Heart left ventricle (tissue), 16 donors: ENCODE measurements at regions not wholly inside any gene's neighbourhood (a gene's known extent, or its start where the extent isn't known, plus 50 kb on each side); places are given as distances from the start of the nearest gene placed in this dataset.

Experiments used
- ATAC-seq, 4 donors: fragments of 200-7000 bp; cut with Tn5 transposase; one replicate each; pipeline ENCODE4 v1.9.1; 2020 to 2022; ENCODE audit warnings: moderate library complexity in 4 of 4, mild to moderate bottlenecking in 3 of 4, moderate number of reproducible peaks in 1 of 4
- DNase-seq, 5 donors: peaks; one replicate each; pipeline ENCODE4 v3.0.0-alpha.2; 2020
- H3K27ac ChIP-seq, 12 donors: fragments of 200-600 bp; sonication (generic) in 4 of 12; one replicate each; pipeline versions ENCODE4 v1.5.0 to v1.8.0; 2016 to 2022; ENCODE audit warnings: mild to moderate bottlenecking in 2 of 12
- H3K27me3 ChIP-seq, 9 donors: fragments of 200-600 bp; sonication (generic) in 2 of 9; one replicate each; pipeline versions ENCODE4 v1.5.1 to v1.8.0; 2016 to 2022; ENCODE audit warnings: mild to moderate bottlenecking in 3 of 9
- H3K36me3 ChIP-seq, 9 donors: fragments of 200-600 bp; sonication (generic) in 2 of 9; one replicate each; pipeline versions ENCODE4 v1.5.0 to v1.8.0; 2018 to 2022; ENCODE audit warnings: mild to moderate bottlenecking in 2 of 9
- H3K4me1 ChIP-seq, 12 donors: fragments of 200-600 bp; sonication (generic) in 4 of 12; one replicate each; pipeline versions ENCODE4 v1.5.0 to v1.8.0; 2016 to 2022; ENCODE audit warnings: mild to moderate bottlenecking in 3 of 12
- H3K4me3 ChIP-seq, 12 donors: fragments of 200-600 bp; sonication (generic) in 4 of 12; one replicate each; pipeline versions ENCODE4 v1.5.0 to v1.8.0; 2017 to 2022; ENCODE audit warnings: mild to moderate bottlenecking in 9 of 12, moderate library complexity in 4 of 12
- H3K9me3 ChIP-seq, 12 donors: fragments of 200-600 bp; sonication (generic) in 4 of 12; one replicate each; pipeline versions ENCODE4 v1.5.0 to v1.8.0; 2016 to 2022; ENCODE audit warnings: mild to moderate bottlenecking in 1 of 12
- CTCF ChIP-seq, 12 donors: fragments of 200-600 bp; sonication (generic) in 4 of 12; IDR thresholded peaks; one replicate each; pipeline versions ENCODE4 v1.5.0 to v1.8.0; 2018 to 2022; ENCODE audit warnings: antibody characterized with exemption in 12 of 12, mild to moderate bottlenecking in 5 of 12
- POLR2A ChIP-seq, 2 donors: fragments of 450-650 bp; IDR thresholded peaks; one replicate each; pipeline ENCODE4 v1.6.1; 2017; ENCODE audit warnings: antibody characterized with exemption in 2 of 2, mild to moderate bottlenecking in 2 of 2, moderate library complexity in 2 of 2
- WGBS, 4 donors: extraction: QIAGEN DNeasy Blood & Tissue Kit in 2 of 4; methylation state at CpG; one replicate each; pipeline versions ENCODE4 v1.1.5 to v1.1.7; 2013 to 2018; 5-methylcytosine and 5-hydroxymethylcytosine counted together
- intact Hi-C, 10 donors: fragments of 100-400 bp; cut with DNase I; formaldehyde crosslinking; loops; one replicate each; pipeline versions ENCODE4 v1.11.1 to v1.14.2; 2022
- donor health status: ischemic (EF 13 %, LVEDD 7.1; RV severe dilation, severe dysfunction).
- donor health status: healthy with polysubstance abuse.
- donor health status: DM: no; HTN: yes; CAD: no.
- donor health status: DM: no; HTN: no; CAD: no.
- donor health status: ischemic (EF 25% LVEDD 6.9; RV normal size, moderate dysfunction).
- donor health status: ischemic (EF 25% LVEDD 5.7; RV mildly dilated, moderate dysfunction).
- donor health status: healthy.
- donor health status: DM: yes; HTN: yes; CAD: no.
- donor health status: ischemic (EF 35%, LVEDD 5.7; RV mildly dilated, moderate dysfunction).
- donor health status: nonischemic (EF 11% LVEDD 7.7; RV severe dilation, severe dysfunction).
- donor health status: DM: yes; HTN: yes; CAD: no.
- donor health status: PGD.
- donor health status: ischemic (EF 29% LVEDD 5.4; RV normal size, mild dysfunction).
- donor health status: nonischemic (EF 23%, LVEDD 6.1; RV moderate dilation, normal function).

- TF ChIP-seq POLR2A (IDR thresholded peaks at IDR 0.05): no peak
- no peak for TF ChIP-seq CTCF (IDR thresholded peaks at IDR 0.05)
- H3K9me3 ChIP-seq: no peaks in the 10 kb centered on the region
- H3K36me3 ChIP-seq: no peaks in the 10 kb centered on the region
- H3K27me3 ChIP-seq: peaks cover 0 to 10% (median 0%) of the 10 kb centered on the region in 9 donors
- WGBS, 4 donors: 86 to 97% (median 88%) methylated on average over 2 of the region's 2 CpGs
- H3K27ac ChIP-seq: no peak overlapping the region
- ATAC-seq: no peak
- H3K4me3 ChIP-seq: no peak overlapping the region
- H3K4me1 ChIP-seq: no peaks in the 10 kb centered on the region
- intact Hi-C loops: no loop called here
- DNase-seq: no peak
Measured at GRCh38 chr9:1701113-1701512, 314.0 kb upstream of the SMARCA2 start.

GRCh38 chr9:1702701-1703100 is 312.4 kb upstream of the SMARCA2 start:
- intact Hi-C loops: no loop called here
- ATAC-seq: no peak
- H3K4me3 ChIP-seq: no peak overlapping the region
- H3K36me3 ChIP-seq: no peaks in the 10 kb centered on the region
- no peak for DNase-seq
- H3K27ac ChIP-seq: no peak overlapping the region
- H3K4me1 ChIP-seq: no peaks in the 10 kb centered on the region
- 56 to 66% (median 61%) methylated on average over 3 of the region's 3 CpGs for WGBS, 4 donors
- H3K27me3 ChIP-seq: peaks cover 0 to 10% (median 0%) of the 10 kb centered on the region in 9 donors
- no peaks in the 10 kb centered on the region for H3K9me3 ChIP-seq
- TF ChIP-seq POLR2A (IDR thresholded peaks at IDR 0.05): no peak
- no peak for TF ChIP-seq CTCF (IDR thresholded peaks at IDR 0.05)

DNA sequence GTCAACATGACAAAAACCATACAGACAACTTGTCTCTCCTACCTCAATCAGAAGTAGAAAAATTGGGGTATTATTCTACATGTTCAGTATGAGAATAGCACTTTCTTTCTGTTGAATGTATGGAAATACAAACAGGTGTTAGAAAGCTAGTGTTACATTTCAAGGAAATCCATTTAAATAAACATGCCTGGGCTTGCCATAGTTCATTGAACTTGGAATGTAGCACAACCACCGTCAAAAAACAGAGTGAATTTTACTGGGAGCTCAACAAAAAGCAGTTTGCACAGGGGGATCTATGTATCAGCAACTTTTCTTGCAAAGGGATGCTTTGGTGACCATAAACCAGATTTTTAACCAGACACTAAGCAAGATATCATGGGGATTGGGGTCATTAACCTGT is 307.9 kb upstream of the SMARCA2 start:
- peaks cover 0 to 10% (median 0%) of the 10 kb centered on the region in 9 donors for H3K27me3 ChIP-seq
- WGBS, 4 donors: 63 to 77% (median 72%) methylated on average over 1 of the region's 1 CpG

GRCh38 chr9:1708219-1708618 is 306.9 kb upstream of the SMARCA2 start:
- Histone ChIP-seq H3K36me3 (no peaks in the 10 kb centered on the region), H3K4me3 (no peak overlapping the region), H3K9me3 (no peaks in the 10 kb centered on the region), H3K27ac (no peak overlapping the region), H3K27me3 (peaks cover 0 to 2% (median 0%) of the 10 kb centered on the region in 9 donors), H3K4me1 (no peaks in the 10 kb centered on the region)
- intact Hi-C loops: no loop called here
- ATAC-seq (no peak), DNase-seq (no peak)
- TF ChIP-seq POLR2A (IDR thresholded peaks at IDR 0.05) (no peak), CTCF (IDR thresholded peaks at IDR 0.05) (no peak)
- 75 to 96% (median 91%) methylated on average over 1 of the region's 1 CpG for WGBS, 4 donors

More for the DNA sequence above, 307.9 kb upstream of the SMARCA2 start:
- Histone ChIP-seq H3K9me3 (no peaks in the 10 kb centered on the region), H3K4me3 (no peak overlapping the region), H3K4me1 (no peaks in the 10 kb centered on the region), H3K36me3 (no peaks in the 10 kb centered on the region), H3K27ac (no peak overlapping the region)
- intact Hi-C loops: no loop called here
- TF ChIP-seq CTCF (IDR thresholded peaks at IDR 0.05) (no peak), POLR2A (IDR thresholded peaks at IDR 0.05) (no peak)
- no peak for DNase-seq
- ATAC-seq: no peak
